Thyroid gland (tissue), 4 donors: ENCODE measurements at regions not wholly inside any gene's neighbourhood (a gene's known extent, or its start where the extent isn't known, plus 50 kb on each side); places are given as distances from the start of the nearest gene placed in this dataset.

ENCODE experiments used
- CTCF ChIP-seq, 6 experiments: fragments of 200-600 bp in 3 of 6; fragments of 450-650 bp in 3 of 6; sonication (generic) in 3 of 6; IDR thresholded peaks; one replicate each; pipeline ENCODE4 v1.5.1; 2016 to 2019; ENCODE audit warnings: antibody characterized with exemption in 6 of 6, mild to moderate bottlenecking in 2 of 6, inconsistent platforms in 1 of 6, moderate library complexity in 1 of 6
- POLR2A ChIP-seq, 2 donors: fragments of 450-650 bp; IDR thresholded peaks; one replicate each; pipeline ENCODE4 v1.6.1; 2017; ENCODE audit warnings: antibody characterized with exemption in 2 of 2, mild to moderate bottlenecking in 2 of 2, moderate library complexity in 1 of 2

- TF ChIP-seq POLR2A (IDR thresholded peaks at IDR 0.05) (no peak), CTCF (IDR thresholded peaks at IDR 0.05) (no peak)
Measured at GRCh38 chr1:219465212-219466093, 147.5 kb downstream of the ZC3H11B start.
